ENCODE measurements at regions not wholly inside any gene's neighbourhood (a gene's known extent, or its start where the extent isn't known, plus 50 kb on each side); places are given as distances from the start of the nearest gene placed in this dataset.

DNA sequence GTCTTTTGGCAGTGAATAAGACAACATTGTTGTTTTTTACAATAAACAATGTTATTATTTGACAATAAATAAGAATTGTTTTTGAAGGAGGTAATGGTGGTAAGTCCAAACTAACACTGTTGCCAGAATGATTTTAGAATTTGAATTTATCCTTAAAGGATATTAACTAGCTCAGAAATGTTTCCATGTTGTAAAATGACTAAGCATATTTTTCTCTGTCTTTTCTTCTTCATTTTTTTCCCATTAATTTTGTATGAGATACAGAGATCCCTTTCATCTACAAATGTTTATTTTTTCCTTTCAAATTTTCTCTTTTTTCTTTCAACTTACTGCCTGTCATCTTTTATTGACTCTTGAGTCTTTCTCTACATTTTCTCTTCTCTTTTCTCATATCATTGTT is 66.5 kb upstream of the DOCK10 start:
- dilution Hi-C loops (cut with MboI; ENCODE audit: extremely low pct_ligation_motif_present, low sequenced_read_pairs): no loop called here
- Histone ChIP-seq H3K4me2 (ENCODE audit: control insufficient read depth, extremely low read depth, insufficient read depth, low read depth, low read length) (no peak overlapping the region), H3K4me1 (ENCODE audit: control insufficient read depth, extremely low read depth, insufficient read depth, low read length) (peaks cover 6% of the 10 kb centered on the region), H4K20me1 (ENCODE audit: control insufficient read depth, extremely low read depth, insufficient read depth, low read length) (no peaks in the 10 kb centered on the region), H3K27me3 (ENCODE audit: control insufficient read depth, extremely low read depth, insufficient read depth, low read length) (no peaks in the 10 kb centered on the region), H3K9me3 (ENCODE audit: control insufficient read depth, low read depth, low read length) (no peaks in the 10 kb centered on the region), H3K9ac (ENCODE audit: control insufficient read depth, extremely low read depth, insufficient read depth, low read length) (no peak overlapping the region), H3K36me3 (ENCODE audit: control insufficient read depth in 2 of 2, extremely low read depth in 1 of 2, insufficient read depth in 2 of 2, low read length in 2 of 2) (no peaks in the 10 kb centered on the region), H2AFZ (ENCODE audit: control insufficient read depth, low read length) (no peak overlapping the region), H3K79me2 (ENCODE audit: control insufficient read depth, insufficient read depth, low read length) (no peaks in the 10 kb centered on the region), H3K9me1 (ENCODE audit: control insufficient read depth, extremely low read depth, insufficient read depth, low read length) (no peaks in the 10 kb centered on the region), H3K4me3 (ENCODE audit: control insufficient read depth in 2 of 3, extremely low read depth in 1 of 3, insufficient read depth in 2 of 3, low read depth in 1 of 3, low read length in 3 of 3) (no peak overlapping the region), H3K27ac (ENCODE audit: control insufficient read depth, insufficient read depth, low read length) (no peak overlapping the region)
- TF ChIP-seq, protein P1, sequence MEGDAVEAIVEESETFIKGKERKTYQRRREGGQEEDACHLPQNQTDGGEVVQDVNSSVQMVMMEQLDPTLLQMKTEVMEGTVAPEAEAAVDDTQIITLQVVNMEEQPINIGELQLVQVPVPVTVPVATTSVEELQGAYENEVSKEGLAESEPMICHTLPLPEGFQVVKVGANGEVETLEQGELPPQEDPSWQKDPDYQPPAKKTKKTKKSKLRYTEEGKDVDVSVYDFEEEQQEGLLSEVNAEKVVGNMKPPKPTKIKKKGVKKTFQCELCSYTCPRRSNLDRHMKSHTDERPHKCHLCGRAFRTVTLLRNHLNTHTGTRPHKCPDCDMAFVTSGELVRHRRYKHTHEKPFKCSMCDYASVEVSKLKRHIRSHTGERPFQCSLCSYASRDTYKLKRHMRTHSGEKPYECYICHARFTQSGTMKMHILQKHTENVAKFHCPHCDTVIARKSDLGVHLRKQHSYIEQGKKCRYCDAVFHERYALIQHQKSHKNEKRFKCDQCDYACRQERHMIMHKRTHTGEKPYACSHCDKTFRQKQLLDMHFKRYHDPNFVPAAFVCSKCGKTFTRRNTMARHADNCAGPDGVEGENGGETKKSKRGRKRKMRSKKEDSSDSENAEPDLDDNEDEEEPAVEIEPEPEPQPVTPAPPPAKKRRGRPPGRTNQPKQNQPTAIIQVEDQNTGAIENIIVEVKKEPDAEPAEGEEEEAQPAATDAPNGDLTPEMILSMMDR (optimal IDR thresholded peaks at IDR 0.05 in 1 of 3, IDR thresholded peaks at IDR 0.05 in 1 of 3, conservative IDR thresholded peaks at IDR 0.05 in 1 of 3; ENCODE audit: extremely low read depth in 1 of 3, insufficient read depth in 2 of 3, low read length in 3 of 3): no peak
- no peak for TF ChIP-seq EZH2 (IDR thresholded peaks at IDR 0.05; ENCODE audit: low read length)
- FAIRE-seq: no peak
- DNase-seq (ENCODE audit: low read depth, low spot score): no peak

DNA sequence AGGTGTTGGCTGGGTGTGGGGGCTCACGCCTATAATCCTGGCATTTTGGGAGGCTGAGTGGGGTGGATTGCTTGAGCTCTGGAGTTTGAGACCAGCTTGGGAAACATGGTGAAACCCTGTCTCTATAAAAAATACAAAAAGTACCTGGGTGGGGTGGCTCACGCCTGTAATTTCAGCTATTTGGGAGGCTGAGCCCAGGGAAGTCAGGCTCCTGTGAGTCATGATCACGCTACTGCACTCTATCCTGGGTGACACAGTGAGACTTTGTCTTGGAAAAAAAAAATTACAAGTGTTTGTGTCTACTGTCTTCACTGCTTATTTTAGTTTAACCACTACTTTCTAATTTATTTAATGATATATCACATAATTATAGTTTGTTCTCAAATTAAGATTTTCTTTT is 62.7 kb upstream of the DOCK10 start:
- H3K9me3 ChIP-seq (ENCODE audit: control insufficient read depth, low read depth, low read length): no peaks in the 10 kb centered on the region
- no peak overlapping the region for H3K4me2 ChIP-seq (ENCODE audit: control insufficient read depth, extremely low read depth, insufficient read depth, low read depth, low read length)
- H3K27me3 ChIP-seq (ENCODE audit: control insufficient read depth, extremely low read depth, insufficient read depth, low read length): no peaks in the 10 kb centered on the region
- no peaks in the 10 kb centered on the region for H3K36me3 ChIP-seq (ENCODE audit: control insufficient read depth in 2 of 2, extremely low read depth in 1 of 2, insufficient read depth in 2 of 2, low read length in 2 of 2)
- TF ChIP-seq, protein P1 (optimal IDR thresholded peaks at IDR 0.05 in 1 of 3, IDR thresholded peaks at IDR 0.05 in 1 of 3, conservative IDR thresholded peaks at IDR 0.05 in 1 of 3; ENCODE audit: extremely low read depth in 1 of 3, insufficient read depth in 2 of 3, low read length in 3 of 3): no peak
- no peak for TF ChIP-seq EZH2 (IDR thresholded peaks at IDR 0.05; ENCODE audit: low read length)
- no peak overlapping the region for H3K4me3 ChIP-seq (ENCODE audit: control insufficient read depth in 2 of 3, extremely low read depth in 1 of 3, insufficient read depth in 2 of 3, low read depth in 1 of 3, low read length in 3 of 3)
- no peaks in the 10 kb centered on the region for H3K9me1 ChIP-seq (ENCODE audit: control insufficient read depth, extremely low read depth, insufficient read depth, low read length)
- H3K4me1 ChIP-seq (ENCODE audit: control insufficient read depth, extremely low read depth, insufficient read depth, low read length): peaks cover 18% of the 10 kb centered on the region
- H3K9ac ChIP-seq (ENCODE audit: control insufficient read depth, extremely low read depth, insufficient read depth, low read length): no peak overlapping the region
- DNase-seq (ENCODE audit: low read depth, low spot score) (no peak), FAIRE-seq (no peak)
- H3K27ac ChIP-seq (ENCODE audit: control insufficient read depth, insufficient read depth, low read length): no peak overlapping the region
- dilution Hi-C loops (cut with MboI; ENCODE audit: extremely low pct_ligation_motif_present, low sequenced_read_pairs): no loop called here
- no peaks in the 10 kb centered on the region for H4K20me1 ChIP-seq (ENCODE audit: control insufficient read depth, extremely low read depth, insufficient read depth, low read length)
- no peaks in the 10 kb centered on the region for H3K79me2 ChIP-seq (ENCODE audit: control insufficient read depth, insufficient read depth, low read length)
- no peak overlapping the region for H2AFZ ChIP-seq (ENCODE audit: control insufficient read depth, low read length)

All from keratinocyte (primary cell).